Brain microvascular endothelial cell (primary cell): ENCODE measurements at regions not wholly inside any gene's neighbourhood (a gene's known extent, or its start where the extent isn't known, plus 50 kb on each side); places are given as distances from the start of the nearest gene placed in this dataset.

Experiments
- DNase-seq: peaks from one replicate; pipeline ENCODE4 v3.0.0-alpha.2; 2020
- H3K27ac ChIP-seq: fragments of 250-450 bp; sonication (Bioruptor Pico); 2 replicates; pipeline ENCODE4 v1.5.1; 2020; ENCODE audit warnings: mild to moderate bottlenecking, moderate library complexity
- H3K27me3 ChIP-seq: fragments of 250-450 bp; sonication (Bioruptor Pico); replicated peaks from 2 replicates; pipeline ENCODE4 v1.5.1; 2020; ENCODE audit warnings: mild to moderate bottlenecking
- H3K36me3 ChIP-seq: fragments of 250-450 bp; sonication (Bioruptor Pico); replicated peaks from 2 replicates; pipeline ENCODE4 v1.5.1; 2020; ENCODE audit warnings: mild to moderate bottlenecking
- H3K4me3 ChIP-seq: 2 replicates; pipeline ENCODE4 v1.5.1; 2011; ENCODE audit warnings: low read depth, mild to moderate bottlenecking, control low read depth, low read length, moderate library complexity
- CTCF ChIP-seq: IDR thresholded peaks from 2 replicates; pipeline ENCODE4 v1.5.1; 2011; ENCODE audit warnings: low read depth, mild to moderate bottlenecking, moderate library complexity, low read length, control low read depth, inconsistent platforms; ENCODE audit errors: missing control alignments
- in situ Hi-C: cut with HindIII; loops from 2 replicates; pipeline ENCODE4 v1.10.0; 2017; ENCODE audit warnings: low sequenced_read_pairs, low pct_ligation_motif_present

DNA sequence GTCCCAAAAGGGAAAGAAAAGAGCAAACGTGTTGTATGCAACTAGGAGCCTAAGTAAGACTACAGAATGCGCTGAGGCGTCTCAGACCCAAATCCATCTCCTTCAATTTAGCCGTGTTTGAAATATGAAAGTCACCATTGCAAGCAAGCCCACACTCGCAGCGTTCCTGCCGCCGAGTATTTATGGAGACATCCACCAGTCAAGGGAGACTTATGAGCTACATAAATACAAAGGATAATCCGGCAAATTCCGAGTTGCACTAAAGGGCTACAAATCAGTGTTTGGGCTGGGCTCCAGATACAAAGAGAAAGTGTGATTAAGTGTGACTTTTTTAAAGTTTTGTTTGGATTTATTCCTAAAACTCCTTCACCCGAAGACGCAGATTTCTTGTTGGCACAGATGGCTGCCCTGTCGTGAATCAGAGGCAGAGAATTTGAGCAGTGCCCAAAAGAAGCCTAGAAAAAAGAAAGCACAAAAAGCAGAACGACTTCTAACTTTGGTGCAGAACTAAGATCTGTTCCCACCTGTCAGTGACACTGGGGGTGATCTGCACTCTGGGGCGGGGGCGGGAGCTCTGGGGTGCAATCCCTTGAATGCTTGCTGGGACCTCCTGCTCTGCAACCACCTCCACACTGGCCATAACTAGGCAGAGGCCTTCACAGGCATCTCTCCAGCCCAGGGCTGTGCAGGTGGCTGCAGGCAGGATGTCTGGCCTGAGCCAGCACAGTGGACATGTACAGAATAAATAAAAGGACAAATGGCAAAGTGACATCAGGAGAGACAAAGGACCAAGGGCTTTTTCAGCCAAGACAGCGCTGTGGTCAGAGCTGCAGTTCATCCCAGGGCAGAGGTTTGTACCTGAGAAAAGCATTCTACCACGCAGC is 489.7 kb downstream of the NPHP4 start:
- TF ChIP-seq CTCF: no peak
- DNase-seq: no peak
- in situ Hi-C loops: no loop called here
- H3K4me3 ChIP-seq: no peak overlapping the region
- no peak overlapping the region for H3K27ac ChIP-seq
- no peaks in the 10 kb centered on the region for H3K27me3 ChIP-seq
- H3K36me3 ChIP-seq: no peaks in the 10 kb centered on the region

DNA sequence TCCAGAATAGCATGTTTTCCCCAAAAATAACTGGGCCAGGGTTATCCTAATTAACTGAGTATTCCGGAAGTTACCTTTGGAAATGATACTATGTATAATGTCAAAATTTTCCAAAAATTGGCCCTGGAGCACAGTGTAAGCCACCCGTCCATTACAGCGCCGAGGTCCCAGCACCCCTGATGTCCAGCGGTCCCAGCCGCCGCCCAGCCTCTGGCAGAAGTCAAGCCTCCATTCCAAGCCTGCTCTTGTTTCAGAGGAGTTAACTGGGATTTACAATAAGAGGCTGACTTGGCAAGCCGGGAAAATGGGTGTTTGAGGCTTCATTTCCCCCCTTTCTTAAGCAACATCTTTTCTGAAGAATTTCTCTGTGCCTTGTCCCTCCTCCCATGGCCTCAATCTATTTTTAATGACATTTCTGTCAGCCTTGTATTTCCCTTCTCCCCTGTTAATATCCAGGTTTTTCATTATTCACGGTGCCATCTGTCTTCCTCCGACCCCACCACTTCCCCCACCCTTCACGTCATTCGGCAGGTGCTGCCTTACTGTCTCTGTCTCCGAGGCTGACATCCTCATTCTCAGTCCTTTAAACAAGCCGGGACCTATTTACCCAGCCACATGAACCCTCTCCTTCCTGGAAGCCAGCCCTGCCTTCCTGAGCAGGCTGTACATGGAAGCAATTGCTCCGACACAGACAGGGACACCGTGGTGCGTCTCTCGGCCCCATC is 490.9 kb downstream of the NPHP4 start:
- TF ChIP-seq CTCF: no peak
- Histone ChIP-seq H3K36me3 (no peaks in the 10 kb centered on the region), H3K4me3 (no peak overlapping the region), H3K27me3 (no peaks in the 10 kb centered on the region), H3K27ac (no peak overlapping the region)
- in situ Hi-C loops: no loop called here
- no peak for DNase-seq

DNA sequence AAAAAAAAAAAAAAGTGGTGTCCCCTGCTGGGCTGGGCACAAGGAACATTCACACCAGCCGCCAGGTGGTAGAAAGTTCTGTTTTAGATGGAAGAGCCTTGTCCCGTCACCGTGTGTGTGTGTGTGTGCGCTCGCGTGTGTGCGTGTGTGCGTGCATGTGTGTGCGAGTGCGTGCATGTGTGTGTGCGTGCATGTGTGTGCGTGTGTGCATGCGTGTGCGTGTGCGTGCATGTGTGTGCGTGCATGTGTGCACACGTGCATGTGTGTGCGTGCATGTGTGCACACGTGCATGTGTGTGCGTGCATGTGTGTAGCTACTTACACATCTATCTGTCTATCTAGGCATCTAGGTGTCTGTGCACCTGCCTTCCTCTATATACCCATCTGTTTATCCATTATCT is 491.7 kb downstream of the NPHP4 start:
- no peaks in the 10 kb centered on the region for H3K27me3 ChIP-seq

DNA sequence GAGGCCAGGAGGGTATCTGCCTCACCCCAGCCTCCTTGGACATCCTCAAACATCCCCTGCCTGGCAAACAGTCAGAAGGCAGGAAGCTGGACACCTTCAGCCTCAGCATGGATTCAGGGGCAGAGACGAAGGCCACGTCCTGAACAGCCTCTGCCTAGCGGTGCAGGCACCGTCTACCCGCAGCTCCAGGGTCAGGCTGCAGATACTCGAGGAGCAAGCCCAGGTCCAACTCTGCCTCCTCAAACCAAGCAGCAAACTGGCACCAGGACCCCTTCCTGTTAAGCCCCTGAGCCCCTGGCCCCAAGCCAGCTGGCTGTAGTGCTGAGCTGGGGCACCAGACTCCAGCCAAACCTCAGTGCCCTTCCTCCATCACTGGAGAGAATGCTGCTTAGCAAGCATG is 494.7 kb downstream of the NPHP4 start:
- no peak for TF ChIP-seq CTCF
- H3K36me3 ChIP-seq: no peaks in the 10 kb centered on the region
- H3K27me3 ChIP-seq: no peaks in the 10 kb centered on the region
- no peak for DNase-seq
- no peak overlapping the region for H3K4me3 ChIP-seq
- no peak overlapping the region for H3K27ac ChIP-seq
- in situ Hi-C loops: no loop called here

More for the DNA sequence above, 491.7 kb downstream of the NPHP4 start:
- in situ Hi-C loops: no loop called here
- Histone ChIP-seq H3K4me3 (no peak overlapping the region), H3K27ac (no peak overlapping the region), H3K36me3 (no peaks in the 10 kb centered on the region)
- TF ChIP-seq CTCF: no peak
- DNase-seq: no peak

DNA sequence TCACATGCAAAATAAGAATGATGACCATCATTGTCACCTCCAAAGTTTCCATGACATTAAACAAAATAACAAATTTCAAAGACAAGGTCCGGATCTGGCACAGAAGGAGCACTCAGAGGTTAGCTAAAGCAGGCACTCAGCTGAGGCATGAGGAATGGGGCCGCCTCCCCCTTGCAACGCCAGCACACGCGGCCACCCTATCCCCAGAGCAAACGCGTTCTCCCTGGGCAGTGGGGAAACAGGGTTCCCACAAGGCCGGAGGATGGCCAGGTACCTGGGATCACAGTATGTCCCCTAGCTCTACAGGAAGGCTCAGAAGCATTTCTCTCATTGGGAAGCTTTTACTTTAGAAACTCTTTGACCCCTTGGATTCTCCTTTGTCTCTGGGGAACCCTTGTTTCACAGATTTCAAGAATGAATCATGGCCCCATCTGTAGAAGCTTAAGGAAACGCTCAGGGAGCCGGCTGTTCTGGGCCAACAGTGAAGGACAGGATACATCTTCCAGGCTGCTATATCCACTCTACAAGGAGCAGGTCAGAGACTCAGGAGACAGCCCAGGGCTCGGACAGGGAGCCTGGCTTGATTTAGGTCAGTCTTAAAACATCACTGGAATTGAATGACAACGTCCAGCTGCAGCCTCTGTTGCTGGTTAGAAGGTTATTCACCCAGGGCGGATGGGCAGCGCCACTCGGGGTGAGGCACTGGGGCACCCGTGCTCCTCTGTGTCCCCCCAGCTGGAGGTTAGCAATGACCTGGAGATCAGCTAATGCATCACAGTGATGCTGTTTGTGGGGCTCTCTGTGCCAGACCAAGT is 496.4 kb downstream of the NPHP4 start:
- in situ Hi-C loops: no loop called here
- no peaks in the 10 kb centered on the region for H3K36me3 ChIP-seq
- no peak overlapping the region for H3K4me3 ChIP-seq
- no peak for TF ChIP-seq CTCF
- no peaks in the 10 kb centered on the region for H3K27me3 ChIP-seq
- no peak overlapping the region for H3K27ac ChIP-seq
- no peak for DNase-seq
